ENCODE measurements at regions not wholly inside any gene's neighbourhood (a gene's known extent, or its start where the extent isn't known, plus 50 kb on each side); places are given as distances from the start of the nearest gene placed in this dataset.
A peak's percentile ranks its signal among the peaks of the same experiment; 100 is the strongest.
"Not testable (repeated sequence)": the region's sequence is repeated elsewhere in the genome, so short reads cannot be mapped to it uniquely, and the experiment has no call there.

DNA sequence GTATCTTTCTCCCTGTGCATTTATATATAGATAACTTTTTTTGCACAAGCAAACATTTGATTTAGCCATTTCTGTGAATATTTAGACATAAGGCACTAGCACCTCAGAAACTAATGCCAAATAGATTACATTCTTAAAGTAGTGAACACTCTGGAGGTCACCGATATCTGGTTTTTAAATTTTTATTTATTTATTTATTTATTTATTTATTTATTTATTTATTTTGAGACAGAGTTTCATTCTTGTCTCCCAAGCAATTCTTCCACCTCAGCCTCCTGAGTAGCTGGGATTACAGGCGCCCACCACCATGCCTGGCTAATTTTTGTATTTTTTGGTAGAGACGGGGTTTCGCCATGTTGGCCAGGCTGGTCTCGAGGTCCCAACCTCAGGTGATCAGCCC is 67.9 kb upstream of the FST start:
- DNase-seq (ENCODE audit: low spot score): not testable (repeated sequence)

GRCh38 chr5:53416144-53416738 is 64.2 kb upstream of the FST start:
- DNase-seq (ENCODE audit: low spot score): no peak

- DNase-seq (ENCODE audit: low spot score): no peak
Observed at GRCh38 chr5:53418409-53418808, 62.0 kb upstream of the FST start.

GRCh38 chr5:53418826-53419658 is 61.4 kb upstream of the FST start:
- no peak for DNase-seq (ENCODE audit: low spot score)

DNA sequence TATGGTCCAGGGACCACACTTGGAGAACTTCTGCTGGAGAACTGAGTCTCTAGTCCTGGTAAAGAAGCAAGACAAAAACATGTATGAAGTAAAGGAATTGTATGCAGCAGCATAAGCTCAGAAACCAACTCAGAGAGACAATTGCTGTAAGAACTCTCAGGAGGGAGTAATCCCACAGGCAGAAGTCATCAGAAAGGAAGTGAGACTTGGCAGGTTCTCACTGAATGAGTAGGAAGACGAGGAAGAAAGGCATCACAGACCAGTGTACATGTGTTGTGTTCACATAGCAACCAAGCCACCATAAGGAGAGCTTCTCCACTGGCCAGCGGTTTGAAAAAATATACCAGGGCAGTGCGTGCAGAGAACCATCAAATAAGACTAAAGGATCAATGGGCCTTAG is 57.9 kb upstream of the FST start:
- no peak for DNase-seq (ENCODE audit: low spot score)

GRCh38 chr5:53423724-53424123 is 56.7 kb upstream of the FST start:
- no peak for DNase-seq (ENCODE audit: low spot score)

DNA sequence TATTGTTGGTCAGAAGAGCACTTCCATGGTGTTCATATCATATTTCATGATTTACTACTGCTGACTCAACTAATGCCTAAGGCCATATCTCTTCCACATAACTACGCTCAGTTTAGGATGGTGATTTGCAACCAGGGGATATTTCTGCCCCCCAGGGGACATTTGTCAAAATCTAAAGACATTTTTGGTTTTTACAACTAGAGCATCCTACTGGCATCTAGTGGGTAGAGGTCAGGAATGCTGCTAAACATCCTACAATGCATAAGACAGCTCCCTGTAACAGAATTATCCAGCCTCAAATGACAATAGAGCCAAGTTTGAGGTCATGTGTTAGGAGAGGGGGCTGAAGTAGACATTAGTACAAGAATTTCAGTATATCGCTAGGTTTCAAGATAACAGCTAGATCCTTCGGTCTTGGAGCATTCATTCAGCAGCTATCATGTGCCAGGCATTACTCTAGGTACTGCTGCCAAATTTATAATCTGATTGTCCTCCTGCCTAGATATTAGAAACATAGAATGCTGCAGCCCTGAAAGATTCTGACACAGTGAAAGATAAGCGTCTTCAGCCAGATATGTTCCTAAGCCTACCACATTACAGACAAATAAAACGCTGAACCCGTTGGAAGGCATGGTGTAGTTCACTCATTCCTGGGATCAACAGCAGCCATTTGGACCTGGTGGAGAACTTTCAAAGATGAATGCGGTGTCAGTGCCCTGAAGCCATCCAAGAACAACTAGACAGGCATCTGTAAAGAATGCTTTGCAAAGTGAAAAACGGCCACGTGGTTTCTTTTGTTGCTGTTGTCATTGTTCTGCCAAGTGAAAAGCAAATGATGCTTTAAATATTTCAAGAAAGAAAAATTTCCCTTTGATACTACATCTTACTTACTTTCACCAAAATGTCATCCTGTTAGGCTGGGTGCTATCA is 55.5 kb upstream of the FST start:
- DNase-seq (ENCODE audit: low spot score): no peak

DNA sequence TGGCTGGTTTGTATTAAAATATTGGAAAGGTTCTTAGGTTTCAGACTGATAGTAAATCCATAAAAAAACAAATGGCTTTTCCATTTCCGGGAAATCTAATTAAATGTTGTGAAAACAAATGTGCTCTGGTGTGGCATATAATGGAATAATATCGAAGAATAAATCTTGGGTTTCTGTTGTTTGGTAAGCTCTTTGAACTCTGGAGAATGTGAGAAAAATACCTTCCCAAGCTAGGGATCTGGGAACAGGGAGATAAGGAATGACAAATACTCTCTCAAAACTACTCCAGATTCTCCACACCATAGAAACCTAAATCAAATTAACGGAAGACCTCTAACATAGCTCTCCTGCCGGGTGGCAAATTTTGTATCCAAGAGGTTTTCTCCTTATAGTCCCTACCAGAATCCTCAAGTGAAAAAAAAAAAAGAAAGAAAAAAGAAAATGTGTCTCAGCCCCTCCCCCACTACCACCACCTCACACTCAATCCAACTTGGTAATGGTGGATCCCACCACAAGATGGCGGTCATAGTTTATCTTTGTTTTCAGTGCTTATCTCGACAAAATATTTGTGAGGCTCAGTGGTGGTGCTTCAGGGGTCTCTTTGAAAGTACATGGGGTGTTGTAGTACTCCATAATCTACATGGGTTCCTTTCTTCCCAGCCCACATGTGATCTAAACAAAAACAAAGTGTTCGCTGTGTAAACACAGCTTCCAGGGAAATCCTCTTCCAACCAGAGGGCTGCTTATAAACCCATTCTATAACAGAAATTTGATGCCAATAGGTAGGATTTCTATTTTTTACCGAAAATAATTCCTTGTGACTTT is 54.5 kb upstream of the FST start:
- DNase-seq (ENCODE audit: low spot score): peak; percentile 10

GRCh38 chr5:53426512-53426830 is 54.0 kb upstream of the FST start:
- DNase-seq (ENCODE audit: low spot score): no peak

GRCh38 chr5:53426878-53427277 is 53.6 kb upstream of the FST start:
- no peak for DNase-seq (ENCODE audit: low spot score)

DNA sequence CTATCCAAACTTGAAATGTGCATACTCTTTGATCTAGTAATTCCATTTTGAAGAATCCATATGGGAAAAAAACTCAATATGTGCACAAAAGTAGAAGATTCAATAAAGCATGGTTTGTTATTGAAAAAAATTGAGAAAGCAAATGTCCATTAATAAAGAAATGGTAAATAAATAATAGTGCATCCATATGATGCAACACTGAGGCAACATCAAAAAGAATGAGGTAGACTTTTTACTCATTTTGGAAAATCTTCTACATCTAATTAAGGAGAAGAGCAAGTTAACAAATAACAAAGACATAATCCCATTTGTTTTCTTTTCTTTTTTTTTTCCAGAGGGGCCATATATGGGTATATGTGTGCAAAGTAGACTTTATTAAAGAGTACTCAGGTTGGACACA is 52.5 kb upstream of the FST start:
- no peak for DNase-seq (ENCODE audit: low spot score)

- no peak for DNase-seq (ENCODE audit: low spot score)
Observed at GRCh38 chr5:53429706-53430105, 50.7 kb upstream of the FST start.

DNA sequence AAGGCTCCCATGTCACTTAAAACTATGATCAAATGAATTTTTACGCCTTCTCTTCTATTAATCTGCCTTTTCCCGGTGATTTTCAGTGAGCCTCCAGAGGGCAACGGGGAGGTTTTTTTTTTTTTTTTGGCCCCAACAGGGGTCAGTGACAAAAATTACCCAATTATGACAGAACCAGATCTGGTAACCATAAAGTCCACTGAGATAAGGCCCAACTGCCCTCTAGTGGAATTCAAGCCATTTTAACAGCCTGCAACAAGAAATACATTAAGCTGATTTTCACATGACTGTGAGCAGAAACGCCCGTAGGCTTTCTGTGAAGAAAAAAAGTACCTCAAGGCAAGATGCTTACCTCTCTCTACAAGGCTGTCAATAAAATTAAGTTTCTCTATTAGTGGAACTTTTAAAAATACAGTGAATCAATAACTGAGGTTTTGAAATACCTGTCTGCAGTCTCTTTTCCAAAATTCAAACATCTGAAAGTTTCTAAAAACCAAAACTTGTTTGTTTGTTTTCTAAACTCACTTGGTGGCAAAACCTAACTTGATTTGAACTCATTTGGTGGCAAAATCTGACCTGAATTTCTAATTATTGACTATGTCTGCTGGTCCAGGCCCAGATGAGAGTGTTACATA is 49.7 kb upstream of the FST start:
- no peak for DNase-seq (ENCODE audit: low spot score)

Measured in HuH-7 (cell line).